Endothelial cell of umbilical vein (primary cell): ENCODE measurements at regions not wholly inside any gene's neighbourhood (a gene's known extent, or its start where the extent isn't known, plus 50 kb on each side); places are given as distances from the start of the nearest gene placed in this dataset.

ENCODE experiments used
- BruUV-seq: library from RNA; stranded (reverse); fragments of 400-500 nt; replicated peaks from 2 replicates; lab custom pipeline; 2021; lab: Mats Ljungman, UMichigan
- CTCF ChIA-PET: fragments of 300-600, 350-600 bp; sonication (Branson Sonifier 250); formaldehyde crosslinking; loops from one replicate; lab custom pipeline; 2021; ENCODE audit warnings: antibody characterized with exemption, inconsistent platforms; lab: Charles Lee
- POLR2A ChIA-PET: fragments of 300-600, 350-600 bp; sonication (Branson Sonifier 250); formaldehyde crosslinking; loops from one replicate; lab custom pipeline; 2021; ENCODE audit warnings: antibody characterized with exemption, inconsistent platforms; lab: Charles Lee
- DNase-seq: peaks from one replicate; pipeline ENCODE4 v3.0.0-alpha.2; 2011; ENCODE audit warnings: low read depth, low spot score
- FAIRE-seq: peaks from 2 replicates; lab custom pipeline; 2011; peaks lifted over from hg19 to GRCh38; lab: Jason Lieb, UNC
- H2AFZ ChIP-seq: 2 replicates; pipeline ENCODE4 v1.6.0; 2012; ENCODE audit warnings: low read depth, low read length, control low read depth, inconsistent platforms
- H3K27ac ChIP-seq: 2 replicates; pipeline ENCODE4 v1.5.1; 2011; ENCODE audit warnings: low read depth, mild to moderate bottlenecking, control low read depth, low read length, moderate library complexity; ENCODE audit not compliant: insufficient read depth
- H3K27me3 ChIP-seq, 2 experiments: 2 replicates each; pipeline versions ENCODE4 v1.6.0 to v1.6.1; 2011; ENCODE audit warnings: low read length in 2 of 2, mixed read lengths in 1 of 2; ENCODE audit not compliant: control insufficient read depth in 2 of 2, insufficient read depth in 2 of 2
- H3K36me3 ChIP-seq, 2 experiments: 2 replicates in 1 of 2; 3 replicates in 1 of 2; pipeline ENCODE4 v1.5.1; 2011; ENCODE audit warnings: low read length in 2 of 2, mild to moderate bottlenecking in 1 of 2, moderate library complexity in 1 of 2; ENCODE audit not compliant: control insufficient read depth in 2 of 2, insufficient read depth in 2 of 2; ENCODE audit errors: extremely low read depth in 1 of 2
- H3K4me1 ChIP-seq: 3 replicates; pipeline ENCODE4 v1.5.1; 2011; ENCODE audit warnings: mild to moderate bottlenecking, low read length; ENCODE audit not compliant: control insufficient read depth, insufficient read depth; ENCODE audit errors: extremely low read depth
- H3K4me2 ChIP-seq: 2 replicates; pipeline ENCODE4 v1.6.1; 2011; ENCODE audit warnings: low read length, control low read depth, mixed read lengths; ENCODE audit not compliant: insufficient read depth
- H3K4me3 ChIP-seq, 3 experiments: fragments of 200-600 bp in 1 of 3; sonication (generic), shearing (Covaris generic) in 1 of 3; replicated peaks in 1 of 3; 2 replicates each; pipeline ENCODE4 v1.5.1; 2011 to 2016; ENCODE audit warnings: control low read depth in 3 of 3, low read length in 3 of 3, mild to moderate bottlenecking in 2 of 3, inconsistent platforms in 1 of 3, low read depth in 1 of 3, moderate library complexity in 1 of 3; ENCODE audit not compliant: insufficient read depth in 1 of 3
- H3K79me2 ChIP-seq: 2 replicates; pipeline ENCODE4 v1.6.0; 2012; ENCODE audit warnings: low read length, inconsistent platforms; ENCODE audit not compliant: control insufficient read depth, insufficient read depth
- H3K9ac ChIP-seq: replicated peaks from 2 replicates; pipeline ENCODE3; 2011; ENCODE audit warnings: low read length, control low read depth; ENCODE audit not compliant: insufficient read depth; ENCODE audit errors: extremely low read depth
- H3K9me1 ChIP-seq: replicated peaks from 3 replicates; pipeline ENCODE4 v1.6.0; 2011; ENCODE audit warnings: mild to moderate bottlenecking, low read length; ENCODE audit not compliant: control insufficient read depth, insufficient read depth; ENCODE audit errors: extremely low read depth
- H3K9me3 ChIP-seq: replicated peaks from 2 replicates; pipeline ENCODE4 v1.5.1; 2012; ENCODE audit warnings: low read length, inconsistent platforms; ENCODE audit not compliant: control insufficient read depth, insufficient read depth
- H4K20me1 ChIP-seq: replicated peaks from 2 replicates; pipeline ENCODE3; 2011; ENCODE audit warnings: mild to moderate bottlenecking, low read length; ENCODE audit not compliant: control insufficient read depth, insufficient read depth; ENCODE audit errors: extremely low read depth
- EZH2 ChIP-seq: IDR thresholded peaks from 2 replicates; pipeline ENCODE4 v1.6.1; 2012; ENCODE audit warnings: borderline replicate concordance, low read depth, mild to moderate bottlenecking, moderate library complexity, low read length, inconsistent platforms; ENCODE audit not compliant: severe bottlenecking
- FOS ChIP-seq: IDR thresholded peaks from 2 replicates; pipeline ENCODE4 v1.6.1; 2011; ENCODE audit warnings: mild to moderate bottlenecking, low read length, moderate library complexity, borderline replicate concordance; ENCODE audit not compliant: insufficient read depth
- GATA2 ChIP-seq: IDR thresholded peaks from 2 replicates; pipeline ENCODE4 v1.7.0; 2011; ENCODE audit warnings: low read depth, mild to moderate bottlenecking, moderate library complexity, mixed read lengths, low read length; ENCODE audit not compliant: insufficient read length, insufficient read depth
- JUN ChIP-seq: IDR thresholded peaks from 2 replicates; pipeline ENCODE4 v1.6.1; 2011; ENCODE audit warnings: borderline replicate concordance, low read depth; ENCODE audit not compliant: insufficient read length, insufficient read depth
- MYC ChIP-seq: IDR thresholded peaks from one replicate; pipeline ENCODE4 v1.6.1; 2011; ENCODE audit warnings: mild to moderate bottlenecking, low read depth, low read length
- POLR2A ChIP-seq: IDR thresholded peaks from 2 replicates; pipeline ENCODE4 v1.6.1; 2012; ENCODE audit warnings: low read depth, mild to moderate bottlenecking, control low read depth, low read length
- POLR2AphosphoS5 ChIP-seq: IDR thresholded peaks from 2 replicates; pipeline ENCODE4 v1.6.1; 2012; ENCODE audit warnings: low read depth, mild to moderate bottlenecking, control low read depth, low read length, moderate library complexity; ENCODE audit not compliant: insufficient read depth
- dilution Hi-C: fragments of 300-500 bp; cut with MboI; formaldehyde crosslinking; loops from one replicate; pipeline ENCODE4 v1.15.0; 2019; ENCODE audit warnings: low sequenced_read_pairs; ENCODE audit not compliant: extremely low pct_ligation_motif_present
- intact Hi-C: fragments of 100-400 bp; cut with micrococcal nuclease; formaldehyde crosslinking; loops from one replicate; pipeline ENCODE4 v1.10.0; 2022
- TF ChIP-seq, protein P1 (sequence below), 2 donors: IDR thresholded peaks; 1 replicate in 1 of 2; 2 replicates in 1 of 2; pipeline ENCODE4 v1.5.1; 2011; ENCODE audit warnings: low read length in 2 of 2, mild to moderate bottlenecking in 2 of 2, moderate library complexity in 2 of 2, control low read depth in 1 of 2, inconsistent platforms in 1 of 2, low read depth in 1 of 2; ENCODE audit not compliant: insufficient read depth in 1 of 2; ENCODE audit errors: extremely low read depth in 1 of 2
- TF ChIP-seq, protein P2 (sequence below): IDR thresholded peaks from 2 replicates; pipeline ENCODE4 v1.6.1; 2011; ENCODE audit not compliant: insufficient read depth, insufficient read length

DNA sequence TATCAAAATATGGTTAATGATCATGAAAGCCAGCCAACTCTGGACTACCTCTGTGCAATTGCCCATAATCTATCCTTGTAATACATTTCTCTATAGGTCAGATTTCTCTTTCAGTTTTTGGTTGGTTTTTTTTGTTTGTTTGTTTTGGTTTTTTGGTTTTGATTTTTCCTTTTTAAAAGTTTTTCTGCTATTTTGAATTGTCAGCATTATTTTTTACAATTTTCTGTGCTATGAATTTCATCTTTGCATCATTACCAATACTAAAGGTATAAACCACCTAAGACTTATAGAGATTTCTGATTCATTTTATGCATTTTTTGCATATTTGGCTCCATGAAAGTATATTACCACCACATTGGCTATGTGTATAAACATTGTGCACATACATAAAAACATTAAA is 799.6 kb downstream of the ADGRL2 start:
- BruUV-seq, result no TSS peak
- H3K36me3 ChIP-seq, result no peaks in the 10 kb centered on the region
- ChIA-PET CTCF (no interaction called here), POLR2A (no interaction called here)
- FAIRE-seq (no peak), DNase-seq (no peak)
- no peaks in the 10 kb centered on the region for H3K27me3 ChIP-seq
- no peak overlapping the region for H3K9ac ChIP-seq
- H3K27ac ChIP-seq, result no peak overlapping the region
- no peak for TF ChIP-seq JUN
- TF ChIP-seq, protein P1, sequence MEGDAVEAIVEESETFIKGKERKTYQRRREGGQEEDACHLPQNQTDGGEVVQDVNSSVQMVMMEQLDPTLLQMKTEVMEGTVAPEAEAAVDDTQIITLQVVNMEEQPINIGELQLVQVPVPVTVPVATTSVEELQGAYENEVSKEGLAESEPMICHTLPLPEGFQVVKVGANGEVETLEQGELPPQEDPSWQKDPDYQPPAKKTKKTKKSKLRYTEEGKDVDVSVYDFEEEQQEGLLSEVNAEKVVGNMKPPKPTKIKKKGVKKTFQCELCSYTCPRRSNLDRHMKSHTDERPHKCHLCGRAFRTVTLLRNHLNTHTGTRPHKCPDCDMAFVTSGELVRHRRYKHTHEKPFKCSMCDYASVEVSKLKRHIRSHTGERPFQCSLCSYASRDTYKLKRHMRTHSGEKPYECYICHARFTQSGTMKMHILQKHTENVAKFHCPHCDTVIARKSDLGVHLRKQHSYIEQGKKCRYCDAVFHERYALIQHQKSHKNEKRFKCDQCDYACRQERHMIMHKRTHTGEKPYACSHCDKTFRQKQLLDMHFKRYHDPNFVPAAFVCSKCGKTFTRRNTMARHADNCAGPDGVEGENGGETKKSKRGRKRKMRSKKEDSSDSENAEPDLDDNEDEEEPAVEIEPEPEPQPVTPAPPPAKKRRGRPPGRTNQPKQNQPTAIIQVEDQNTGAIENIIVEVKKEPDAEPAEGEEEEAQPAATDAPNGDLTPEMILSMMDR (IDR thresholded peaks at IDR 0.05; ENCODE audit: extremely low read depth in 1 of 2, insufficient read depth in 1 of 2, low read depth in 1 of 2, low read length in 2 of 2), result no peak
- no peak for TF ChIP-seq MYC
- TF ChIP-seq FOS, result no peak
- TF ChIP-seq POLR2AphosphoS5, result no peak
- no peak for TF ChIP-seq EZH2
- TF ChIP-seq, protein P2, sequence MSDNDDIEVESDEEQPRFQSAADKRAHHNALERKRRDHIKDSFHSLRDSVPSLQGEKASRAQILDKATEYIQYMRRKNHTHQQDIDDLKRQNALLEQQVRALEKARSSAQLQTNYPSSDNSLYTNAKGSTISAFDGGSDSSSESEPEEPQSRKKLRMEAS, result no peak
- TF ChIP-seq POLR2A, result no peak
- TF ChIP-seq GATA2, result no peak
- no peaks in the 10 kb centered on the region for H3K79me2 ChIP-seq
- H3K9me1 ChIP-seq, result no peaks in the 10 kb centered on the region
- H2AFZ ChIP-seq, result no peak overlapping the region
- dilution Hi-C loops (no loop called here), intact Hi-C loops (no loop called here)
- no peaks in the 10 kb centered on the region for H3K4me1 ChIP-seq
- no peak overlapping the region for H3K4me3 ChIP-seq
- H4K20me1 ChIP-seq, result no peaks in the 10 kb centered on the region
- H3K9me3 ChIP-seq, result no peaks in the 10 kb centered on the region
- H3K4me2 ChIP-seq, result no peak overlapping the region
